GM12865 (cell line): ENCODE measurements at regions not wholly inside any gene's neighbourhood (a gene's known extent, or its start where the extent isn't known, plus 50 kb on each side); places are given as distances from the start of the nearest gene placed in this dataset.

Source experiments
- DNase-seq: peaks from one replicate; pipeline ENCODE4 v3.0.0; 2010; ENCODE audit warnings: low read depth
- H3K4me3 ChIP-seq: 2 replicates; pipeline ENCODE4 v1.5.1; 2011; ENCODE audit warnings: mild to moderate bottlenecking, low read depth, low read length, control low read depth
- CTCF ChIP-seq: IDR thresholded peaks from 2 replicates; pipeline ENCODE4 v1.5.1; 2011; ENCODE audit warnings: low read length, control low read depth, low read depth, inconsistent platforms; ENCODE audit not compliant: insufficient read depth; ENCODE audit errors: missing control alignments

GRCh38 chr5:158154226-158155005, 295.5 kb upstream of the CLINT1 start:
- no peak for DNase-seq
- no peak for TF ChIP-seq CTCF

GRCh38 chr5:158153508-158153907, 294.6 kb upstream of the CLINT1 start:
- no peak for DNase-seq
- TF ChIP-seq CTCF: no peak
- no peak overlapping the region for H3K4me3 ChIP-seq

More at GRCh38 chr5:158154226-158155005, 295.5 kb upstream of the CLINT1 start:
- H3K4me3 ChIP-seq: no peak overlapping the region

- DNase-seq: no peak
- H3K4me3 ChIP-seq: no peak overlapping the region
- no peak for TF ChIP-seq CTCF
These were observed 293.2 kb upstream of the CLINT1 start for GRCh38 chr5:158152136-158152535.

- no peak for TF ChIP-seq CTCF
- H3K4me3 ChIP-seq: no peak overlapping the region
- no peak for DNase-seq
These were observed 288.3 kb upstream of the CLINT1 start for GRCh38 chr5:158147227-158147626.

GRCh38 chr5:158145827-158146226, 286.9 kb upstream of the CLINT1 start:
- no peak for DNase-seq
- no peak for TF ChIP-seq CTCF
- H3K4me3 ChIP-seq: no peak overlapping the region

- no peak for TF ChIP-seq CTCF
- DNase-seq: no peak
- H3K4me3 ChIP-seq: no peak overlapping the region
These were observed 284.1 kb upstream of the CLINT1 start for GRCh38 chr5:158143081-158143480.

GRCh38 chr5:158142156-158142555, 283.2 kb upstream of the CLINT1 start:
- no peak for DNase-seq
- H3K4me3 ChIP-seq: no peak overlapping the region
- TF ChIP-seq CTCF: no peak
